ENCODE measurements at regions not wholly inside any gene's neighbourhood (a gene's known extent, or its start where the extent isn't known, plus 50 kb on each side); places are given as distances from the start of the nearest gene placed in this dataset.
"Not testable (repeated sequence)": the region's sequence is repeated elsewhere in the genome, so short reads cannot be mapped to it uniquely, and the experiment has no call there.

DNA sequence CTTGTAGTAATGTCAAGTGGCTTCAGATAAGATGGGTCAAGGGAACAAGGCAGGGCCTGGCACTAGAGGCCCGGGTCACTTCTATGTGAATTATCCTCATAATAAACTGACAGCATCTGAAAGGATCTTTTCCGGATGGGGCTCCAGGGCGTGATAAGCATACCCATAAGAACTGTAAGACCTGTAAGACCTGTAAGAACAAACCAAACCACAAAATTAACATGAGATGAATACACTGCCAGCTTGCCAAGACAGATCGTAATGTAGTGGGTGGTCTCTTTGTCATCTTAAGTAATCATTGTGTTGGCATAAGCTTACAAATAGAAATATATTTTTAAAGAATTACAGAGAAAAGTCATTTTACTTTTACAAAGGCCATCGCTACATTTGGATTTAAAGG lies 334.9 kb downstream of the RFPL4B start:
- Mint-ChIP-seq H3K9me3 (no peaks in the 10 kb centered on the region), H3K4me3 (no peak overlapping the region), H3K27me3 (no peaks in the 10 kb centered on the region), H3K4me1 (no peaks in the 10 kb centered on the region), H3K27ac (no peak overlapping the region), H3K36me3 (ENCODE audit: low read depth) (no peaks in the 10 kb centered on the region)
- CTCF ChIA-PET: no interaction called here
- DNase-seq: no peak
- POLR2A ChIA-PET: no interaction called here

DNA sequence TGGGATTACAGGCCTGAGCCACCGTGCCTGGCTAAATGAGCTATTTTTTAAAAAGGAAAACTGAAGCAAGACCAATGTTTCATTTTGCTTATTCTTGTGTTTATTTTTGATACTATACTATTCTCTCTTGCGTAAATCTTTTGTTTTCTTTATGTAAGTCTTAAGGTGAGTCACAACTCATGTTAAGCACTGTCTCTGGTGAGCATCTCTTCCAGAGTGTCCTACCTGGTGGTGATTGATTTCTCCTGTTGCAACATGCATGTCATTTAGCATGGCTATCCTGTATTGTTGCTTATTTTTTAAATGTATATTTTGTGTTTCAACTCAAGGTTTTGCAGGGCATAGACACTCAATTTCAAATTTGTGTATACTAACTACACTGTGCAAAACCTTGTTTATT lies 336.0 kb downstream of the RFPL4B start:
- POLR2A ChIA-PET: no interaction called here
- Mint-ChIP-seq H3K4me3 (no peak overlapping the region), H3K27ac (no peak overlapping the region), H3K27me3 (no peaks in the 10 kb centered on the region), H3K36me3 (ENCODE audit: low read depth) (no peaks in the 10 kb centered on the region), H3K9me3 (no peaks in the 10 kb centered on the region), H3K4me1 (no peaks in the 10 kb centered on the region)
- DNase-seq: no peak
- CTCF ChIA-PET: no interaction called here

DNA sequence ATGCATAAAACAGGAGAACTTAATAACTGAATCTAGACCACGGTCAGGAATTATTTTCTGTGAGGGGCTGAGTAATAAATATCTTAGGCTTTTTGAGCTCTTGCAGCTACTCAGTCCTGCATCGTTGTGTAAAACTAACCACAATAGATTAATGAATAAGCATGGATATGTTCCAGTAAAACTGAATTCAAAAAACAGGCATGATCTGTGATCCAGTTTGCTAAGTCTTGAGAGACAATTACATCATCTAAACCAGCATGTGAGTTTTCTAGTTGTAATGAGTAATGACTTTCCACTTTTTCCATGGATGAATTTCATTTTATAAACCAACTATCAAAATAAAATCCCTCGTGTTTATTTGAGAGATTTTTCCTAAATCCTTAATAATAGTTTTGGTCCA lies 336.8 kb downstream of the RFPL4B start:
- no peaks in the 10 kb centered on the region for H3K27me3 Mint-ChIP-seq
- H3K4me1 Mint-ChIP-seq: no peaks in the 10 kb centered on the region
- ChIA-PET POLR2A (no interaction called here), CTCF (no interaction called here)
- H3K36me3 Mint-ChIP-seq (ENCODE audit: low read depth): no peaks in the 10 kb centered on the region
- no peaks in the 10 kb centered on the region for H3K9me3 Mint-ChIP-seq
- no peak overlapping the region for H3K27ac Mint-ChIP-seq
- no peak for DNase-seq
- no peak overlapping the region for H3K4me3 Mint-ChIP-seq

DNA sequence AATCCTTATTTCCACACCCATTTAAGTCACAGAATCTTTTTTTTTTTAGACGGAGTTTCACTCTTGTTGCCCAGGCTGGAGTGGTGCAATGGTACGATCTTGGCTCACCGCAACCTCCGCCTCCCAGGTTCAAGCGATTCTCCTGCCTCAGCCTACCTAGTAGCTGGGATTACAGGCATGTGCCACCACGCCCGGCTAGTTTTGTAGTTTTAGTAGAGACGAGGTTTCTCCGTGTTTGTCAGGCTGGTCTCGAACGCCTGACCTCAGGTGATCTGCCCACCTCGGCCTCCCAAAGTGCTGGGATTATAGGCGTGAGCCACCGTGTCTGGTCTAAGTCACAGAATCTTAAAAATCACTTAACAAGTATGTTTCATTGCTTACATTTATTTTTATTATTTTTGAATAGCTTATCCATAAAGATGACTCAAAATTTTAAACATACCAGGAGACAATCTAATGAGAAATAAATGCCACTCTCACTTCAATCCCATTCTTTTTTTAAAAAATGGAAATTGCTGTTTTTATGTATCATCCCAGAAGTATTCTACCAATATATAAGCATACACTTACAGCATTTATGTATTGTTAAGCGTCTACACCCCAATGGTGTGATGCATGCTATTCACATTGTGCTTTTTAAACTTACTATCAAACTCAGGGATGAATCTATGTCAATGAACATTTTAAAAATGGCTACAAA lies 338.5 kb downstream of the RFPL4B start:
- CTCF ChIA-PET; H3K36me3 Mint-ChIP-seq (ENCODE audit: low read depth); H3K27ac Mint-ChIP-seq: not testable (repeated sequence)

DNA sequence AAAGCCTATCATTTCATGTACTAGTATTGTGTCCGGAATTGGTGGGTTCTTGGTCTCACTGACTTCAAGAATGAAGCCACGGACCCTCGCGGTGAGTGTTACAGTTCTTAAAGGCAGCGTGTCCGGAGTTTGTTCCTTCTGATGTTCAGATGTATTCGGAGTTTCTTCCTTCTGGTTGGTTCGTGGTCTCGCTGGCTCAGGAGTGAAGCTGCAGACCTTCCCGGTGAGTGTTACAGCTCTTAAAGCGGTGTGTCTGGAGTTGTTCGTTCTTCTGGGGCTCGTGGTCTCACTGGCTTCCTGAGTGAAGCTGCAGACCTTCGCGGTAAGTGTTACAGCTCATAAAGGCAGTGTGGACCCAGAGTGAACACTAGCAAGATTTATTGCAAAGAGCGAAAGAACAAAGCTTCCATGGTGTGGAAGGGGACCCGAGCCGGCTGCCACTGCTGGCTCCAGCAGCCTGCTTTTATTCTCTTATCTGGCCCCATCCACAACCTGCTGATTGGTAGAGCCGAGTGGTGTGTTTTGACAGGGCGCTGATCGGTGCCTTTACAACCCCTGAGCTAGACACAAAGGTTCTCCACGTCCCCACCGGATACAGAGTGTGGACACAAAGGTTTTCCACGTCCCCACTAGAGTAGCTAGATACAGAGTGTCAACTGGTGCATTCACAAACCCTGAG lies 341.5 kb downstream of the RFPL4B start:
- H3K27ac Mint-ChIP-seq, POLR2A ChIA-PET: not testable (repeated sequence)
- CTCF ChIA-PET: interaction anchor here (0.6 kb wide), 1 partner anchor 371 kb away, joined by 3 read pairs; no protein-coding TSS in a partner anchor

More for the DNA sequence above, 338.5 kb downstream of the RFPL4B start:
- H3K4me1 Mint-ChIP-seq, H3K4me3 Mint-ChIP-seq, H3K9me3 Mint-ChIP-seq, H3K27me3 Mint-ChIP-seq, POLR2A ChIA-PET, DNase-seq: not testable (repeated sequence)

DNA sequence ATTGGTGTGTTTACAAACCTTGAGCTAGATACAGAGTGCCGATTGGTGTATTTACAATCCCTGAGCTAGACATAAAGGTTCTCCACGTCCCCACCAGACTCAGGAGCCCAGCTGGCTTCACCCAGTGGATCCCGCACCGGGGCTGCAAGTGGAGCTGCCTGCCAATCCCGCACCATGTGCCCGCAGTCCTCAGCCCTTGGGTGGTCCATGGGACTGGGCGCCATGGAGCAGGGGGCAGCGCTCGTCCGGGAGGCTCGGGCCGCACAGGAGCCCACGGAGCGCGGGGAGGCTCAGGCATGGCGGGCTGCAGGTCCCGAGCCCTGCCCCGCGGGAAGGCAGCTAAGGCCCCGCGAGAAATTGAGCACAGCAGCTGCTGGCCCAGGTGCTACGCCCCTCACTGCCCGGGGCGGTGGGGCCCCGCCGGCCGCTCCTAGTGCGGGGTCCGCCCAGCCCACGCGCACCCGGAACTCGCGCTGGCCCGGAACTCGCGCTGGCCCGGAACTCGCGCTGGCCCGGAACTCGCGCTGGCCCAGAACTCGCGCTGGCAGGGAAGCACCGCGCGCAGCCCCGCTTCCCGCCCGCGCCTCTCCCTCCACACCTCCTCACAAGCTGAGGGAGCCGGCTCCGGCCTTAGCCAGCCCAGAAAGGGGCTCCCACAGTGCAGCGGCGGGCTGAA lies 342.2 kb downstream of the RFPL4B start:
- H3K27me3 Mint-ChIP-seq; H3K4me1 Mint-ChIP-seq; POLR2A ChIA-PET; H3K36me3 Mint-ChIP-seq (ENCODE audit: low read depth); H3K27ac Mint-ChIP-seq; DNase-seq; H3K4me3 Mint-ChIP-seq; CTCF ChIA-PET; H3K9me3 Mint-ChIP-seq: not testable (repeated sequence)

More for the DNA sequence above, 341.5 kb downstream of the RFPL4B start:
- H3K27me3 Mint-ChIP-seq; H3K36me3 Mint-ChIP-seq (ENCODE audit: low read depth); H3K9me3 Mint-ChIP-seq; DNase-seq; H3K4me3 Mint-ChIP-seq; H3K4me1 Mint-ChIP-seq: not testable (repeated sequence)

DNA sequence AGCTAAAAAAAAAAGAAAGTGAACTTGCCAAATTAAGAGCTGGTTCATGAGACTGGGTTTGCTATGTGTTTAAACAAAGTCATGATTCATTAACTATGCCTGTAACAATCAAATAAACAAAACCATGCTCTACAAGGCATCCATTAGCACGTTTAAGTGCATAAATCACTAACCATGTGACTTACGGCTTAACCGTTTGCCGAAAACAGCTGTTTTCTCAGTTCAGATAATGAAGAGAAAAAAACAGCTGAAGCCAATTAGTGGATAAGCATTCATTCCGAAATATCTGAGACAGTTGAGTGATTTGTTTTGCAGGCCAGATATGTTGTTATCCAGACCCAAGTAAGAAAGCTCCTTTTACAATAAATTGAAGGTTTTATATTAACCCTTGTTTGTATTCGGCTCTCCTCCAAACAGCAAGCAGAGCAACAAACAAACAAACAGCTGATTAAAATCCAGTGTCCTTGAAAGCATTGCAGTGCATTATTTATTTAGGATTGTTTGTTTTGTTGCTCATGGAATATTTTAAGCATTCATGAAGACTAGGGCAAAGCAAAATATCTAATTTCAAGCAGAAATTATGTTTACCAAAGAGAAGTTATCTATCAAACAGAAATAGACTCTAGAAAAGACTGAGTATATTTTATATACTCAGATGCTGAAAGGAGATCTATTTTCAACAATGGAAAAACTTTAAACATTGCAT lies 343.5 kb downstream of the RFPL4B start:
- Mint-ChIP-seq H3K4me1 (no peaks in the 10 kb centered on the region), H3K27ac (no peak overlapping the region), H3K4me3 (no peak overlapping the region), H3K27me3 (no peaks in the 10 kb centered on the region), H3K36me3 (ENCODE audit: low read depth) (no peaks in the 10 kb centered on the region), H3K9me3 (no peaks in the 10 kb centered on the region)
- no peak for DNase-seq
- ChIA-PET POLR2A (no interaction called here), CTCF (no interaction called here)

DNA sequence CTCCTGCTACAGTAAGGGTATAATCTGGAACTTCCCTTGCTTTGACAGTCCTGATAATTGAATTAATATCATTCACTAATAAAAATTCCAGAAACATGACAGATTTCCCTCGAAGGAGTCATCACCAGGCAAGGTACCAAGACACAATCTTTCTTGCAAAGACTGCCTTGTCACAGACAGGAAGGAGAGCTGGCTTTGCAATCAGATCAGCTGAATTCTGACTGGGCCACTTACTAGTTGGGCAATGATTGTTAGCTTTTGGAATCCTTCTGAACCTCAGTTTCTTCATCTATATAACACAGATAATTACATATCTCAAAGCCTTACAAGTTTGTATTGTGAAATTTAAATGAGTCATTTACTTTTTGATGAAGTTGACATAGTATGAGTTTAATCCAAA lies 344.2 kb downstream of the RFPL4B start:
- ChIA-PET POLR2A (no interaction called here), CTCF (no interaction called here)
- H3K36me3 Mint-ChIP-seq (ENCODE audit: low read depth): no peaks in the 10 kb centered on the region
- DNase-seq: no peak
- H3K27me3 Mint-ChIP-seq: no peaks in the 10 kb centered on the region
- H3K9me3 Mint-ChIP-seq: no peaks in the 10 kb centered on the region
- H3K27ac Mint-ChIP-seq: no peak overlapping the region
- H3K4me3 Mint-ChIP-seq: no peak overlapping the region
- no peaks in the 10 kb centered on the region for H3K4me1 Mint-ChIP-seq

DNA sequence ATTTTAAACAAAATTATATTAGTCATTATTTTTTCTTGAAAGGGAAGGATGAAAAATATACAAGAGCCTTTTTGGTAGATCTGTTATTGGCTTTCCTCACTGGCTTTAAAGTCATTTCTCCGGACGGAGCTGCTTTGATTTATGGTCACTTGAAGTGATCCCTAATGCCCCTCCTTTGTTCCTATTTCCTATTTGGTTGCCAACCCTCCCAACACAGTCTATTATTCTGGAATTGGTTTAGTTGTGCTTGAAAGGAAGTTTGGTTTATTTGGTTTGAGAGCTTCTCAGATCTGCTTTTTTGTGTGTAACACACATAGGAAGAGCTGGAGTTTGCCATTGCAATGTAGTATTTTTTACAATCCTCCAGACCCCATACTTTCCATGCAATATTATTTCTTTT lies 347.9 kb downstream of the RFPL4B start:
- Mint-ChIP-seq H3K9me3 (no peaks in the 10 kb centered on the region), H3K4me3 (no peak overlapping the region), H3K27ac (no peak overlapping the region), H3K4me1 (no peaks in the 10 kb centered on the region), H3K36me3 (ENCODE audit: low read depth) (no peaks in the 10 kb centered on the region), H3K27me3 (no peaks in the 10 kb centered on the region)
- CTCF ChIA-PET: no interaction called here
- DNase-seq: no peak
- POLR2A ChIA-PET: no interaction called here

DNA sequence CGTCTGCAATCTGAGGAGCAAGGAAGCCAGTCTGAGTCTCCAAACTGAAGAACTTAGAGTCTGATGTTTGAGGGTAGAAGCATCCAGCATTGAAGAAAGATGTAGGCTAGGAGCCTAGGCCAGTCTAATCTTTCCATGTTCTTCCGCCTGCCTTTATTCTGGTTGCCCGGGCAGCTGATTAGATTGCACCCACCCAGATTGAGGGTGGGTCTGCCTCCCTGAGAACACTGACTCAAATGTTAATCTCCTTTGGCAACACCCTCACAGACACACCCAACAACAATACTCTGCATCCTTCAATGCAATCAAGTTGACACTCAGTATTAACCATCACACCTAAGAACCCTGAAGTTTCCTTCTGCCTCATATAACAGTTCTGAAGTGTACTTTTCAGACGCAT lies 350.1 kb downstream of the RFPL4B start:
- H3K4me1 Mint-ChIP-seq: no peaks in the 10 kb centered on the region
- H3K27ac Mint-ChIP-seq: no peak overlapping the region
- H3K36me3 Mint-ChIP-seq (ENCODE audit: low read depth): no peaks in the 10 kb centered on the region
- no peaks in the 10 kb centered on the region for H3K27me3 Mint-ChIP-seq
- no peak overlapping the region for H3K4me3 Mint-ChIP-seq
- ChIA-PET POLR2A (no interaction called here), CTCF (no interaction called here)
- DNase-seq: no peak
- H3K9me3 Mint-ChIP-seq: no peaks in the 10 kb centered on the region

DNA sequence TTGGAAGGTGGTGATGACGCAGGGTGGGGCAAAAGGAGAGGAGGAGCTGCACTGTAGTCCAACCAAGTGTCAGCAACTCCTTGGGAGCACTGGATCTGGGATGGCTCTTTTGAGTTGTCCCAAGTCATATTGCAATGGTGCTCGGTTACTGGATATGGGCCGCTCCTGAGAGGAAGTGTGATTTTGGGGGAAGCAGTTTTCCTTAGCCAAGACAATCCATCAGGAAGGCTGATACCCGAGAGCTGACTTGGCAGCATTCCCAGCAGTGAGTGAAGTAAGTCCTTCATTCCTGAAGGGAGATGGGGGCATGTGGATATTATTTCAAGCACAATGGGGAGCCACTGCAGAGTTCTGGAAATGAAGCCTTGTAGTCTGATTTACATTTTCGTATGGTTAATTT lies 354.1 kb downstream of the RFPL4B start:
- Mint-ChIP-seq H3K27me3 (no peaks in the 10 kb centered on the region), H3K36me3 (ENCODE audit: low read depth) (no peaks in the 10 kb centered on the region), H3K27ac (no peak overlapping the region), H3K4me3 (no peak overlapping the region), H3K9me3 (no peaks in the 10 kb centered on the region), H3K4me1 (no peaks in the 10 kb centered on the region)
- ChIA-PET CTCF (no interaction called here), POLR2A (no interaction called here)
- no peak for DNase-seq

DNA sequence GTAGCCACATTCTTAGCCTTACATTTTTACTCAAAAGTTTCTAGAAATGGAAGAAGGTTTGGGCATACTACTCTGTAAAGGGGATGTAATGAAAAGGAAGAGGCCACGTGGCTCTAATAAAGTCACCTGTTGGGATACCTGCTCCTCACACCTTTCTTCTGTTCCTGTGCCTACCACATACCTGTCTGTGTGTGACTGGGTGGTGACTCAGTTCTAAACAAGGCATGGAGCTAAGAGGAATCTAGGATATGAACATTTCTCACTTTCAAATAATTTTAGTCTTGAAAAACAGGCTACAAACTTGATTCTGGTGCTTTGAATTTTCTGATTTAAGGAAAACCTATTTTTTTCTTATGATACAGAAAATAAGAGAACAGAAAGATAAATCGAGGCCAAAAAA lies 363.6 kb downstream of the RFPL4B start:
- no peak for DNase-seq
- Mint-ChIP-seq H3K27me3 (no peaks in the 10 kb centered on the region), H3K4me1 (no peaks in the 10 kb centered on the region), H3K36me3 (ENCODE audit: low read depth) (no peaks in the 10 kb centered on the region), H3K27ac (no peak overlapping the region), H3K4me3 (no peak overlapping the region), H3K9me3 (no peaks in the 10 kb centered on the region)
- ChIA-PET CTCF (no interaction called here), POLR2A (no interaction called here)

DNA sequence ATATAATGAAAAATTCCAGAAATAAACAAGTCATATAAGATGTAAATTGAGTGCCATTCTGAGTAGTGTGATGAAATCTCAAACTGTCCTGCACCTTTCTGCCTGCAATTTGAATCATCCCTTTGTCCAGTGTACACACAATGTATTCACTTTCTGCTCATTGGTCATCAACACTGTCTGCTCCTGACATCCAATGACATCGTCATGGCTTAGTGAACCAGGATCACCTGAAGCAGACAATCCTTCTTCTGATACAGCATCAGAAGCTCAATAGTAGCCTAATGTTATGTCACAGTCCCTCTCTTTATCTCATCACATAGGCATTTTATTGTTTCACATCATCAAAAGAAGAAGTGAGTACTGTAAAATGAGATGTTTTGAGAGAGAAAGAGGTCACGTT lies 366.3 kb downstream of the RFPL4B start:
- DNase-seq: no peak
- POLR2A ChIA-PET: no interaction called here
- Mint-ChIP-seq H3K27ac (no peak overlapping the region), H3K36me3 (ENCODE audit: low read depth) (no peaks in the 10 kb centered on the region), H3K4me1 (no peaks in the 10 kb centered on the region), H3K9me3 (no peaks in the 10 kb centered on the region), H3K27me3 (no peaks in the 10 kb centered on the region), H3K4me3 (no peak overlapping the region)
- CTCF ChIA-PET: no interaction called here

All from activated CD4-positive, alpha-beta memory T cell treated with anti-CD3 and anti-CD28 coated beads, Interleukin-2, amount 10 ng/mL, durations not matched to agents 7 days and 5 days (primary cell).